DND-41 (cell line): ENCODE measurements at regions not wholly inside any gene's neighbourhood (a gene's known extent, or its start where the extent isn't known, plus 50 kb on each side); places are given as distances from the start of the nearest gene placed in this dataset.

Experiments used
- EZH2 ChIP-seq: IDR thresholded peaks from 3 replicates; pipeline ENCODE4 v1.6.1; 2012; ENCODE audit warnings: borderline replicate concordance, low read depth, mild to moderate bottlenecking, moderate library complexity, low read length, inconsistent platforms; ENCODE audit not compliant: severe bottlenecking
- TF ChIP-seq, protein P1 (sequence below): IDR thresholded peaks from 2 replicates; pipeline ENCODE4 v1.5.1; 2012; ENCODE audit warnings: borderline replicate concordance, low read length, moderate library complexity, mild to moderate bottlenecking; ENCODE audit not compliant: poor library complexity, severe bottlenecking; ENCODE audit errors: extremely low read depth

DNA sequence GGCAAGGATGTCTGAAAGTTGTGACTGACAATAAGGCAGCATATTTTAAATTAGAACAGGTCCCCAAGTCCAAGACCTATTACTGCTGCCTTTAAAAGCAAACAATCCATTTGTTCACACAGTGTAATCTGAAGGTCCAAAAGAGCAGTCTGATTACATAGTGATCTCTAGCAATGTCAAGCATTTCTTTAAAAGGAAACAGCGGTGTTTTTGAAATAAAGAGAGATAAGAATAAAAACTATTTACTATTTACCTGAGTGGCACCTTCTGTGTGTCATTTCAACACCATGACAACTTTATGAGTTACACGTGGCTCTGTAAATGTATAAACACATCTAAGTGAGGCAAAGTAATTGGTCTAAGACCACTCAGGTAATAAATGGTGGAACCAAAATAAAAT lies 1009.9 kb upstream of the CNTNAP5 start:
- TF ChIP-seq EZH2 = no peak
- TF ChIP-seq, protein P1, sequence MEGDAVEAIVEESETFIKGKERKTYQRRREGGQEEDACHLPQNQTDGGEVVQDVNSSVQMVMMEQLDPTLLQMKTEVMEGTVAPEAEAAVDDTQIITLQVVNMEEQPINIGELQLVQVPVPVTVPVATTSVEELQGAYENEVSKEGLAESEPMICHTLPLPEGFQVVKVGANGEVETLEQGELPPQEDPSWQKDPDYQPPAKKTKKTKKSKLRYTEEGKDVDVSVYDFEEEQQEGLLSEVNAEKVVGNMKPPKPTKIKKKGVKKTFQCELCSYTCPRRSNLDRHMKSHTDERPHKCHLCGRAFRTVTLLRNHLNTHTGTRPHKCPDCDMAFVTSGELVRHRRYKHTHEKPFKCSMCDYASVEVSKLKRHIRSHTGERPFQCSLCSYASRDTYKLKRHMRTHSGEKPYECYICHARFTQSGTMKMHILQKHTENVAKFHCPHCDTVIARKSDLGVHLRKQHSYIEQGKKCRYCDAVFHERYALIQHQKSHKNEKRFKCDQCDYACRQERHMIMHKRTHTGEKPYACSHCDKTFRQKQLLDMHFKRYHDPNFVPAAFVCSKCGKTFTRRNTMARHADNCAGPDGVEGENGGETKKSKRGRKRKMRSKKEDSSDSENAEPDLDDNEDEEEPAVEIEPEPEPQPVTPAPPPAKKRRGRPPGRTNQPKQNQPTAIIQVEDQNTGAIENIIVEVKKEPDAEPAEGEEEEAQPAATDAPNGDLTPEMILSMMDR = no peak
